Upper lobe of left lung (tissue), 6 donors: ENCODE measurements at regions not wholly inside any gene's neighbourhood (a gene's known extent, or its start where the extent isn't known, plus 50 kb on each side); places are given as distances from the start of the nearest gene placed in this dataset.

ENCODE experiments used
- ATAC-seq, 2 donors: fragments of 200-7000 bp; cut with Tn5 transposase; one replicate each; pipeline ENCODE4 v1.9.1; 2022; ENCODE audit warnings: mild to moderate bottlenecking in 2 of 2, moderate library complexity in 2 of 2; ENCODE audit not compliant: low FRiP score in 2 of 2
- DNase-seq, 2 donors: peaks; one replicate each; pipeline ENCODE4 v3.0.0-alpha.2; 2019 to 2020
- H3K27ac ChIP-seq, 4 donors: fragments of 200-600 bp; sonication (generic); one replicate each; pipeline ENCODE4 v1.5.1; 2016 to 2019
- H3K27me3 ChIP-seq, 4 donors: fragments of 200-600 bp; sonication (generic); one replicate each; pipeline ENCODE4 v1.5.1; 2017 to 2019
- H3K36me3 ChIP-seq, 4 donors: fragments of 200-600 bp; sonication (generic); one replicate each; pipeline ENCODE4 v1.5.1; 2016 to 2019
- H3K4me1 ChIP-seq, 4 donors: fragments of 200-600 bp; sonication (generic); one replicate each; pipeline ENCODE4 v1.5.1; 2018 to 2019
- H3K4me3 ChIP-seq, 4 donors: fragments of 200-600 bp; sonication (generic); one replicate each; pipeline ENCODE4 v1.5.1; 2017 to 2019; ENCODE audit warnings: mild to moderate bottlenecking in 2 of 4, moderate library complexity in 1 of 4
- H3K9me3 ChIP-seq, 4 donors: fragments of 200-600 bp; sonication (generic); one replicate each; pipeline ENCODE4 v1.5.1; 2018 to 2019
- CTCF ChIP-seq, 6 experiments: fragments of 450-650 bp in 4 of 6; fragments of 200-600 bp in 2 of 6; sonication (generic) in 2 of 6; IDR thresholded peaks; one replicate each; pipeline ENCODE4 v1.5.1; 2016 to 2019; ENCODE audit warnings: antibody characterized with exemption in 6 of 6
- EP300 ChIP-seq, 4 donors: sonication (generic); formaldehyde crosslinking; IDR thresholded peaks; one replicate each; pipeline ENCODE4 v1.5.1; 2017; ENCODE audit warnings: antibody characterized with exemption in 4 of 4, control low read depth in 2 of 4
- POLR2A ChIP-seq, 4 donors: fragments of 450-650 bp; IDR thresholded peaks; one replicate each; pipeline ENCODE4 v1.5.1; 2016 to 2017; ENCODE audit warnings: antibody characterized with exemption in 4 of 4, mild to moderate bottlenecking in 2 of 4
- POLR2AphosphoS5 ChIP-seq, 2 donors: sonication (generic); formaldehyde crosslinking; IDR thresholded peaks; one replicate each; pipeline ENCODE4 v1.5.1; 2017; ENCODE audit warnings: antibody characterized with exemption in 2 of 2
- WGBS, 2 donors: methylation state at CpG; one replicate each; pipeline ENCODE4 v1.1.5; 2017 to 2018; 5-methylcytosine and 5-hydroxymethylcytosine counted together
- donor health status: DM: no; HTN: no; CAD: no; lungs with moderate emphysema.
- donor health status: DM: no; HTN: yes; CAD: no; lungs with severe emphysema.

GRCh38 chr11:131207901-131208300 is 162.5 kb upstream of the NTM start:
- Histone ChIP-seq H3K27me3 (no peaks in the 10 kb centered on the region), H3K9me3 (no peaks in the 10 kb centered on the region), H3K27ac (no peak overlapping the region), H3K4me3 (no peak overlapping the region), H3K36me3 (no peaks in the 10 kb centered on the region), H3K4me1 (no peaks in the 10 kb centered on the region)
- WGBS, 2 donors, result 89 to 91% methylated on average over 6 of the region's 6 CpGs
- DNase-seq (no peak), ATAC-seq (no peak)
- TF ChIP-seq CTCF (IDR thresholded peaks at IDR 0.05) (no peak), POLR2A (IDR thresholded peaks at IDR 0.05) (no peak), POLR2AphosphoS5 (IDR thresholded peaks at IDR 0.05) (no peak), EP300 (IDR thresholded peaks at IDR 0.05) (no peak)

GRCh38 chr11:131217313-131218310 is 152.8 kb upstream of the NTM start:
- WGBS, 2 donors, result 43 to 59% methylated on average over 8 of the region's 8 CpGs
- DNase-seq (no peak), ATAC-seq (no peak)
- no peaks in the 10 kb centered on the region for H3K27me3 ChIP-seq
- no peaks in the 10 kb centered on the region for H3K4me1 ChIP-seq
- TF ChIP-seq POLR2AphosphoS5 (IDR thresholded peaks at IDR 0.05) (no peak), POLR2A (IDR thresholded peaks at IDR 0.05) (no peak), CTCF (IDR thresholded peaks at IDR 0.05) (no peak), EP300 (IDR thresholded peaks at IDR 0.05) (no peak)
- no peak overlapping the region for H3K27ac ChIP-seq
- no peak overlapping the region for H3K4me3 ChIP-seq
- H3K36me3 ChIP-seq, result no peaks in the 10 kb centered on the region
- H3K9me3 ChIP-seq, result no peaks in the 10 kb centered on the region

GRCh38 chr11:131218542-131218941 is 151.9 kb upstream of the NTM start:
- no peaks in the 10 kb centered on the region for H3K27me3 ChIP-seq
- H3K36me3 ChIP-seq, result no peaks in the 10 kb centered on the region
- no peak for TF ChIP-seq POLR2A (IDR thresholded peaks at IDR 0.05)
- H3K4me1 ChIP-seq, result no peaks in the 10 kb centered on the region
- no peak overlapping the region for H3K4me3 ChIP-seq
- DNase-seq (no peak), ATAC-seq (no peak)
- no peak overlapping the region for H3K27ac ChIP-seq
- H3K9me3 ChIP-seq, result no peaks in the 10 kb centered on the region
- 80 to 85% methylated on average over 1 of the region's 1 CpG for WGBS, 2 donors

- TF ChIP-seq EP300 (IDR thresholded peaks at IDR 0.05) (no peak), POLR2A (IDR thresholded peaks at IDR 0.05) (no peak), POLR2AphosphoS5 (IDR thresholded peaks at IDR 0.05) (no peak), CTCF (IDR thresholded peaks at IDR 0.05) (no peak)
- no peak for DNase-seq
- Histone ChIP-seq H3K9me3 (peaks cover 0 to 2% (median under 1%) of the 10 kb centered on the region in 4 donors), H3K4me1 (no peaks in the 10 kb centered on the region), H3K4me3 (no peak overlapping the region), H3K27me3 (no peaks in the 10 kb centered on the region), H3K27ac (no peak overlapping the region), H3K36me3 (no peaks in the 10 kb centered on the region)
- no peak for ATAC-seq
Measured at GRCh38 chr11:131219646-131220045, 150.8 kb upstream of the NTM start.

- H3K4me1 ChIP-seq, result no peaks in the 10 kb centered on the region
Measured at GRCh38 chr11:131223198-131223991, 147.0 kb upstream of the NTM start.

More at GRCh38 chr11:131223198-131223991, 147.0 kb upstream of the NTM start:
- Histone ChIP-seq H3K27me3 (no peaks in the 10 kb centered on the region), H3K36me3 (no peaks in the 10 kb centered on the region), H3K27ac (no peak overlapping the region), H3K9me3 (peaks cover 0 to 8% (median 3%) of the 10 kb centered on the region in 4 donors), H3K4me3 (no peak overlapping the region)
- TF ChIP-seq POLR2A (IDR thresholded peaks at IDR 0.05), result no peak
- TF ChIP-seq POLR2AphosphoS5 (IDR thresholded peaks at IDR 0.05), result no peak
- no peak for TF ChIP-seq EP300 (IDR thresholded peaks at IDR 0.05)
- no peak for TF ChIP-seq CTCF (IDR thresholded peaks at IDR 0.05)
- DNase-seq (no peak), ATAC-seq (no peak)
